SHP77 (cell line): ENCODE measurements at regions not wholly inside any gene's neighbourhood (a gene's known extent, or its start where the extent isn't known, plus 50 kb on each side); places are given as distances from the start of the nearest gene placed in this dataset.
"Not testable (repeated sequence)": the region's sequence is repeated elsewhere in the genome, so short reads cannot be mapped to it uniquely, and the experiment has no call there.

ENCODE experiments used
- DNase-seq, 2 experiments: peaks; one replicate each; lab custom pipeline; 2025; lab: John Stamatoyannopoulos, UW

DNA sequence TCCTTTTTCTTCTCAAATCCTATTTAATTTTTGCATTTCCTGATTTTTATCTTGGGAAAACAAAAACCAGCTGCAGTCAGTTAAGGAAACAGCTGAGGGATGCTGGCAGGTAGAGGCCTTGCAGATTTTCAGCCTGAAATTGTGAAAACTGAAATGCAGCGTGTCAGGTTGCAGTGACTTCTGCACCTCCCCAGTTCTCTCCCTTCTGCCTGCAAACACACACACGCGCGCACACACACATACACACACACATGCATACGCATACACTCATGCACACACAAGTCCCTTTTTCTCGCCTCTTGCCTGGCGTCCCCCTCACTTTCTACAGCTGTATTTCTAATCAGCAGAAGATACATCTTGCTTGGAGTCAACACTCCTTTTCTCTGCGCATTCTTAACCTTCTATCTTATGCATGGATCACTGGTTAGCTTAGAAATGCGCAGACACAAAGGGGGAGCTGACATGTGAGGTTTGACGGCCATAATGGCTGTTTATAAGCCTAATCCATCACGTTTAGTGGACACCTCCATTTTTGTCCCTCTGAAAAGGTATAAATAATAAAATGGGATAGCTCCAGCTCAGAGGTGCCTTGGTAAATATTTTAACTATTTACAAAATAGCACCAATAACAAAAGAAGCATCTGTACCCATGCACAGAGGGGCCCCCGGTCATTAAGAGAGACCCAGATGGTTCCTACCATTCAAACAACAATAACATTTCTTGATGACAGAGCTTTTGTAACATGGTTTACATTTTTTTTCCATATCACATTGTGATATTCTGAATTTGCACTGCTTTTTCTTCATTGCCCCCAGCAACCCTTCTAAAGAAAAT, 392.1 kb upstream of the SALL1 start:
- DNase-seq, result no peak

DNA sequence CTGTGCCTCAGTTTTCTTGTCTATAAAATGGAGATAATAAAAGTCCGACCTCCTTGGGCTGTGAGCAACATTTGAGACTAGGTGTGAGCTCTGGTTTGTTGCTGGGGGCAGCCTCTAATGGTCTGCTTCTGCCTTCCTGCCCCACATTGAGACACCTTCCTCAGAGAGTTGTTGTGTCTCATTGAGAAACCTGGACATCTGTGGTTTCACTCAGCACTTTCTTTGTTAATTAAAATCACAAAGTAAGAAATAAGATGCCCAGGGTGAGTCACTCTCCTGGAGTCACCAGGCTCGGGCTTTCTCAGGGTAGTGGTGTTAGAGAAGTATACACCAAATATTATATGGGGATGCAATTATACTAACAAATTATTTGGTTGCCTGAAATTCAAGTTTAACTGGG, 389.2 kb upstream of the SALL1 start:
- DNase-seq, result no peak

DNA sequence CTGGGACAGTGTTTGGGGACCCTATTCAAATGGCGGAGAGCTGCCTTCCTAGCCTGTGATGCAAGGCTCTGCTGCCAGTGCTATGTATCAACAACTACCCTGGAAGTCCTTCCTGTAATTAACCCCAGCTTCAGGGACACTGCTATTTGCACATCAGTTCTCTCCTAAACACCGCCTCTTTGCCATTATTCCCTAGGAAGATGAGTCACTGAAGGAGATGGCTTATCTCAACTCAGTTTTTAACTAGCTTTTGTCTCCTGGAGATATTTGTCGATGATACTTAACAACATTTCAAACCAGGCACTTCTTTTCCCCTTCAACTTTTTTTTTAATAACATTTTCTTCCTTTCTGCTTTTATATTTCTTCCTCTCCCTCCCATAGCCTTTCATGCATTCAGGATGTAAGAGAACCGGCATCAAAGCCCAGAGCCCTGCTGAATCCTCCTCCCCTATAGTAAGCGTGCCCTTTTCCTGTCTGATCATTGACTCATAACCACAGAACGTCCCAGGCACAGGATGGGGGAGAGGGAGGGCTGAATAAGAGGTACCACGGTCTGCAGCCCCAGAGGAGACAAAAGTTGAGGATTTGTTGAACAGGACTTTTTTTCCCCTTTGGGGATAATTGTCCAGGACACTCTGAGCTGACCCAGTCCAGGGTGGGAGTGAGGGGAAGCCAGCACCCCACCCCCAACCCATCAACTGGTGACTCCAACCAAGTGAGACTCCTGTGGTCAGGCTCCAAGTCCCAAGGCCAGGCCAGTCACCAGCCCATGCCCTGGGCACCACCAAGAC, 387.8 kb upstream of the SALL1 start:
- no peak for DNase-seq

DNA sequence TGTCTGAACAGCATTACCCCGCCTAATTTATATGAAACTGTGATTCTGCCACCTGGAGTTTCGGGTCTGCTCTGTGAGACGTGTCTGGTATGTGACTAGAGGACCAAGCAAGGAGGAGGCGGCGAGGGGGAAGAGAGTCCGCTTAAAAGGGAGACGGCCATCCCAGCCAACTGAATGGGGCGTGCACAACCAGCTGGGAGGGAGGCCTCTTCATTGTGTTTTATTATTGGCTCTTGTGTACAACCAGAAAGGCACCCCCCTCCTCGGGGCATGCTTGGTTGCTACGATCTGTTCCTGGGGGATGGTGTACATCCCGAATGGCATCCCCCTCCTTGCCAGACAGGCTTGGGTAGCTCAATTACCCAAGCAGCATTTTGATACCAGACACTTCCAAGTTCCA, 384.5 kb upstream of the SALL1 start:
- DNase-seq, result no peak

DNA sequence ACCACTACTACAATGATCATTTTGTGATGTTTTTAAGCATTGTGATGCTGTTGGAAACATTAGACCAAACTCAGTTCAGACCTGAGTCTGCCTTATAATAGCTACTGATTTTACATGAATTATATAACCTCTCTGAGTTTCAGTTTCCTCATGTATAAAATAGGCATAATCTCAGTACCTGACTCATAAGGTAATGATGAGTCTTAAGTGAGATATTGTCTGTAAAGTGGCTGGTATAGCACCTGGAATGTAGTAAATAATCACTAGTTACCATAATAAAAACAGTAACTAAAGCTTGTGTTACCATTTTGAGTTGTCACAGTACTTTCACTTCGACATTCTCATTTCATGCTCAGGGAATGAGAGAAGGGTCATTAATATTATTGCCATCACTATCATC, 381.5 kb upstream of the SALL1 start:
- no peak for DNase-seq

DNA sequence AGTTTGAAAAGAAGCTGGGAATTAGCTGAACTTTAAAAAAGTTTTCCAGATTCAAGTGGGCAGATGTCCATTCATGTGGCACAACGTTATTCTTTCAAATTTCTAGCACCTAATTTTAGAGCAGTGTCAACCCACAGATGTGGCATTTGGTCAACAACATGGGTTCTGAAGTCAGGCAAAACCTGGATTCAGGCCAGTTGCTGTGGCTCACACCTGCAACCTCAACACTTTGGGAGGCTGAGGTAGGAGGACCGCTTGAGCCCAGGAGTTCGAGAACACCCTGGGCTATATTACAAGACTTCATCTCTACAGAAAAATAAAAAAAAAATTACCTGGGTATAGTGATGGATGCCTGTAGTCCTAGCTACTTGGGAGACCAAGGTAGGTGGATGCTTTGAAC, 380.2 kb upstream of the SALL1 start:
- DNase-seq, result no peak

DNA sequence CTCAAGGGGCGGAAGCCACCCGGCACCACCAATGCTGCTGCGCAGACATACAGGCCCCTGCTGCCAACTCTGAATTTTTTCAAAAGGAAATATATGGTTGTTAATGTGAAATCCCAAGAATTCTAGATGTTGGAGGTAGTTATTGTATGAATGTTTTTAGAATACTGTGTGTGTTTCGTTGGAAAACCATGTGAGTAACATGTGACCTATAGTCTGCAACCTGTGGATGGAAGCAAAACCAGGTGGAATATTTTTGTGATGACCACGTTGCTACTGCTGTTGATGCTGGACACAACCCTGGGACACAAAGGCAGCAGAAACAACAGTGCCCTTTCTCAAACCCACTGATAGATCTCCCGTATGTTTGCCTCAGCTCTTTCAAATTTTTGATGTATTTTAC, 376.3 kb upstream of the SALL1 start:
- no peak for DNase-seq

DNA sequence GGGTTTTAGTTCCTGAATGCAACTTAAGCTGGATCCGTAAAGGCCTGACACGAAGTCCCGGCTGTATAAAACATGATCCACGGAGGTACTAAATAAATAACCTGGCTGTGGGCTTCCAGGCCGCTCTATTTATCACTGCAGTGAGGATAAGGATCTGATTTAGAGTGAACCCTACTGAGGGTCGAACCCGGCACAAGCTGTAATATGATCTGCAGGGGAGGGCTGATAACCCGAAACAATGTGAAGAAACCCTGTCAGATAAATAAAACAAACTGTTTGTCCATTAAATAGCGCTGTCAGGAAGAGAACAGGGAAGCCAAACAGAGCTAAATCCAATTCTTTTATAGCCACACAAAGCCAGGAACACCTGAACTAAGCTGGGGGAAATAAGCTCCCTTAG, 375.6 kb upstream of the SALL1 start:
- no peak for DNase-seq

DNA sequence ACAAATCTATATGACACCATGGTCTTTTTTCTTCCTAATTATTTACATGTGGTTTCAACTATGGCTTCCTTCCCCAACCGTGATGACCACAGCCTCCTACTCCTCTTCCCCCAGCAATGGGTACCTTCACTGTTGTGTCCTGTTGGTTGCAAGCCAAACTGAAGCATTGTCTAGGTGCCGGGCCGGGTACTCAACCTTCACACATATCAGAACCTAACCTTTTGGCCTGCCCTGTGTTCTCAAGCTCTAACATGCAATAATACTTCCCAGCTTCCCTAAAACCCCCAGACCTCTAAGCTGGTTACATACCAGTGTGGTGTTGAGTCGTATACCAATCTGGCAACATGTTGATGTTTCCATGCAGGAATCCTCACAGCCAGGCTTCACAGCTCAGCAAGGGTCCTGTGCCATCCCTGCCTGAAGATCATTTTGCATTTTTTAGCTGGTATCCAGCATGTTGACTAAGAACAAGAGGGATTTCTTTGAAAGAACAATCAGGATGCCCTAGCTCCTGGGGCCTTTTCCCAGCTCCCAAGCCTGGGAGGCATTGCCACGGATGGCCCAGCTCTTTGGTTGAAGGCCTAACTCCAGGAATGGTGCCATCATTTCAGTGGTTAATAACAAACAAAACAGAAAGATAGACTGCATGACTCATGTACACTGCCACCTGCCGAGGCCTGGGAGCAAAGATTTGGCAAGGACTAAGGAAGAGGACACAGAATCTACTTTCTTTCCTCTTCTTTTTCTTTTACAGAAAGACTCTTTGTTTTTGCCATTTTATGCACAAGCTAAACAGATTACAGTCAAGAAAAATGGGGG, 373.7 kb upstream of the SALL1 start:
- no peak for DNase-seq

DNA sequence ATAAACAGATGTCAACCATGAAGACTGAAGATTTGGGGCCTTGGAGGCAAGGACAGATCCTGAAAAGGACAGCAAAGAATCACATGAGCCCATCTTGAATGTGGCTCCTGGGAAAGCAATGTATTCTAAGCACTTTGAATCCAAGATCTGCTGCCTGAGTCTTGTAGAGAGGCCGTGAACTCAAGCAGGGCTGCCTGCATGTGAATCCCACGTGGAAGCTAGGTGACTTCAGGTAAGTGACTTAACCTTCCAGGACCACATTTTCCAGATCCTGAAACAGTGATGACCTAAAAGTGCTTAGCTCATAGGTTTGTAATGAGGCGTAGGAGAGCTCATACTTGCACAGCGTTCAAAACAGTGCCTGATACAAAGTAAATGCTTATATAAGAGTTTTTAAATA, 373.0 kb upstream of the SALL1 start:
- no peak for DNase-seq

DNA sequence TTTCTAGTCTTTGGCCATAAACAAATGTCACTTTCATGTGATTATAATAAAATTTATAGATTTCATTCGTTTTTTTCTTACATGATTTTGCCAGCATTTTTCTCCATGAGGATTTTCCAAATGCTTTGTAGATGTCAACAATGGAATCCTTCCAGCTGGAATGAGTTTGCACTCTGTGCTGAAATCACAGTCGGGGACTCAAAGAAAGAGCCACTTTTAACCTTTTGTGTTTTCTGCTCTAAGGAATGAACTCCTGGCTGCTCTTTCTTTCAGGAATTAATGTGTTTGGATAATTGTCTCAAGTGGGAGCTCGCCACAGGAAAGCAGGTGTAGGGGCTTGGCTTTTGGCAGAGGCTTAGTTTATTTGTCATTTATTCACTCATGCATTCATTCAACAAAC, 372.3 kb upstream of the SALL1 start:
- DNase-seq, result no peak

DNA sequence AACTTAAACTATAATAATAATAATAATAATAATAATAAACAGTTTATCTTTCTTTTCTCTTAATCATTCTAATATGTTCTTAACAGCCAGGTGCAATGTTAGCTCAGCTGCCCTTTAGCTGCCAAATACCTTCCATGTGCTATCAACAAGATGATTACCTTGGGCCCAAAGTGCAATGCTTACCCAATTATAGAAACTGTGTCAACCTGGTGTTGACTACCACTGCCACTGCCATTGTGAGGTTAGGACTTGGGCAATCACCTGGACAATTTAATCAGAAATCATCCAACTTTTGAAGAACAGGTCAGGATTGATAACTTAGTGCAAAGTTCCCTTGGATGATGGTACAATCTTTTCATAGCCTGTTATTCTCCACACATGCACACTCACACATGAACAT, 371.8 kb upstream of the SALL1 start:
- DNase-seq, result no peak

DNA sequence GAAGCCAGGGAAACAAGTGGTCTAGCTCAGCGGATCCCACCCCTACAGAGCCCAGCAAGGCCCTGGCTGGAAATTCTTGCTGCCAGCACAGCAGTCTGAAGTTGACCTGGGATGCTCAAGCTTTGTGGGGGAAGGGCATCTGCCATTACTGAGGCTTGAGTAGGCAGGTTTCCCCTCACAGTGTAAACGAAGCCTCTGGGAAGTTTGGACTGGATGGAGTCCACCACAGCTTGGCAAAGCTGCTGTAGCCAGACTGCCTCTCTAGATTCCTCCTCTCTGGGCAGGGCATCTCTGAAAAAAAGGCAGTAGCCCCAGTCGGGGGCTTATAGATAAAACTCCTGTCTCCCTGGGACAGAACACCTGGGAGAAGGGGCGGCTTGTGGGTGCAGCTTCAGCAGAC, 365.9 kb upstream of the SALL1 start:
- not testable (repeated sequence) for DNase-seq

DNA sequence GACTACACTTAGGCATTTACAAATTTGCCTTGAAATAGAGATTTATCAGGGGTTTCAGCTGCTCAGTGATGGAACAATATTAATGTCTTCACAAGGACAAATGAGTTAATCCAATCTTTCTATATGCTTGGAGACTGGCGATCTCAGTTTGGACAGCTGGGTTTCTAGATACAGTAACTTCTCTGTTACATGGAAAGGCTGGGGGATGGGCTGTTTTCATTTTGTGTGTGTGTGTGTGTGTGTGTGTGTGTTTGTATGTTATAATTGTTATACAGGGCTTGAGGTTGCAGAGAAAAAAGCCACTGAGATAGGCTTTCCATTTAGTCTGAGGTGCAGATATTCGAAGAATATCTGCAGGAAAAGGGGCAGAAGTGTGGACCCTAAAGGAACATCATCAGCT, 359.3 kb upstream of the SALL1 start:
- DNase-seq, result no peak

DNA sequence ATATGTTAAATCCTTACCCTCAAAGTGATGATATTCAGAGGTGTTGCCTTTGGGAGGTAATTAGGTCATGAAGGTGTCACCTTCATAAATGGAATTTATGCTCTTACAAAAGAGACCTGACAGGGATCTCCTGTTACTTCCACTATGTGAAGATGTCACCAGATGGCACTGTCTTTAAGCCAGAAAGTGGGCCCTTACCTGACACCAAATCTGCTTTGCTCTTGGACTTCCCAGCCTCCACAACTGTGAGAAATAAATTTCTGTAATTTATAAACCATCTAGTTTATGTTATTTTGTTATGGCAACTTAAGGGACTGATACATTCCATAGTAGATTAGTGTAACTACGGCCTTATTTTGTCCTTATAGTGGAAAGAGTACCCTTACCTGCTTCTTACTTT, 358.3 kb upstream of the SALL1 start:
- DNase-seq, result no peak

DNA sequence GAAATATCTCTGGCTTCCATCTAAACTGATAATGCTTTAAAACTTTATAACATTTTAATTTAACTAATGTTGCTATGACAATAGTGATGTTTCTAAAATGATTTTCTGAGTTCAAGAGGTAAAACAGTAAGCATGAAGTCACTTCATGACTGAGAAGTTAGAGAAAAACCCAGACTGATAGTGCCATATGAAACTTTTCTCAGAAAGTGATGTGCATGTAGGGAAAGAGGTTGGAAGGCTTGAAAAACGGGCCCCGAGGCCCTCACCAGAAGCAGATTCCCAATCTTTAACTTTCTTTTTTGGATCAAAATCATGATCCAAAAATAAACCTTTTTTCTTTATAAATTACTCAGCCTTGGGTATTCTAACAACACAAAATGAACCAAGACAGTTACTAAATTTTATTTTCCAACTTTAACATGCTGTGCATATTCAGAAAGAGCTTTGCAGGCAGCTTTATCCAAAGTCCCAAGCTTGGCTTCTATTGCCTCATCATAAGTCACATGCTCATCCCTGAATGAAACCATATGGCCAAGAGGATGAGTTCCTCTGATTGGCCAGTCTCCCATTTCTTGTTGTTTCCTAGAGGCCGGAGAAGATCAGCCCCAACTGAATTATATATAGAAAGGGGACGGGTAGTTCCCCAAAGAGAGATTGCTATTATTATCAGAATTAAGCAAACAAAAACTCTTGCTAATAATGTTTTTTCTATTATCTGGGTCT, 357.6 kb upstream of the SALL1 start:
- DNase-seq, result no peak

DNA sequence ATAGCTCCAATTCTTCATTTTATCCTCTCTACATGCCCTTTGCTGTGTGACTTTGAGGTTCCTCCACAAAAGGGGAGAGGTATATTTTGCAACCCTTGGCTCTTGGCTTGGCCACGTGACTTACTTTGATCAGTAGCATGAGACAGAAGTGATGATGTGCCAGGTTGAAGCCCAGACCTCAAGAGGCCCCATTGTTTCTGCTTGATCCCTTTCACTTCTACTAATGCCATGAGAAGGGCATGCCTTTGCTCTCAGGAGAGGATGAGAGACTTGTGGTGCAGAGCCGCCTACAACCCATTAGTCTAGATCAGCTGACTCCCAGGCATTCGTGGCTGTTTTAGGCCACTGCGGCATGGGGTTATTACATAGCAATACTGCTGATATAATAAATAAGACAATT, 356.2 kb upstream of the SALL1 start:
- DNase-seq, result no peak

DNA sequence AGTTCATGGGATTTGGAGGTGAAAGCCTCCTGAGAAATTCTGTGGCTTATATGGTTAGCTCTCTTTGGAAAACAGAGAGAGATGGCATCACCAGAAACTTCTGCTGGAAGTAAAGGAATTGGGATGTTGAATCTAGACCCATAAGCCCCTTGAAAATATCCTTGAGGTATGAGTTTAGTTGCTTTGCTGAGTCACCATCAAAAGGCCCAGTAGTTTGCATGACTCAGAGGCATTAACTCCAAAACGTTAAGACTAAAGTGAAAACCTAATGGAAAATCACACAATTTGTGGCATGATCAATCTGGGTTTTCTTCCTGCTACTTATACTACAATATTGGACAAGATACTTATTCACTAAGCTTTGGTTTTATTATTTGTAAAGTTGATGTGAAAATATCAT, 349.2 kb upstream of the SALL1 start:
- DNase-seq, result no peak

DNA sequence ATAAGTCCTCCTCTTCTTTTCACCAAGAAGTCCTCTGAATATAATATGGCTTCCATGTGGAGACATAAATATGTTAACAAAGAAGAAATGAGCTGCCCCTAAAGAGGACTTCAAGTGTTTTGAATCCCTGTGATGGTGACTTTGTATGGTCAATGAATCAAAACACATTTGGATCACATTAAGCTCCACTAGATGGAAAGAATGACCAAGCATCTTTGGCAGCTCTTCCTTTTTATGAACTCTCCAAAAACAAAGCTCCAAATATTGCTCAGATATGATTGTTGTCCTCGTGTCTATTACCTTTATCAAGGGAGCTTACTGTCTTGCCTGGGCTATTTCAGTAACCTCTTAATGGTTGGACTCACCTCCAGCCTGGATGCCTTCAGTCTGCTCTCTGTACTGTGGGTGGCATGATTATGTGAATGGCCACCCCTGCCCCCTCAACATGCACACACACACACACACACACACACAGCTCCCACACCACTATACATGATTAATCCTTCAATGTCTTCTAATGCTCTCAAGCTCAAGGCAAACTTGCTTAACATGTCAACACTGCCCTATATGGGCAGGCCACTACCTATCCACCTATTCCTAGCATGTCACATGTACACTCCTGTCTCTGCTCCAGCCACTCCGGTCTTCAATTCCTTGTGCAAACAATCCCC, 346.6 kb upstream of the SALL1 start:
- no peak for DNase-seq

DNA sequence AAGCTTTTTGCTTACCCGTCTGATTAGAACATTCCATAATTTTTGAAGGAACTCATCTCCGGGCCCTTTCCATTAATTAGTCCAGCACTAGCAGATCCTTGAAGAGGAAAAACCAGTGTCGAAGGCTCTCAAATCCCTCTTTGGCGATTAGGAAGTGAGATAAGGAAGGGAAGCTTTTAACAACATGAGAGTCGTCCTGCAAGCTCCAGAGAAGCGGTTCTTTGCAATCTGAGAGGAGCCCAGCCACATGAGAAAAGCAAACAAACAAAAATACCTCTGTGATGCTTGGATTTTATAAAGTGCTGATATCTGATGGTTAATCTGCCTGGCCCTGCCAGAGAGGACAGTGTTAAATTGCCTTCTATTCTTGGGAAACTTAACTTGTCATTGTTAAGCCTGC, 339.8 kb upstream of the SALL1 start:
- DNase-seq, result no peak

DNA sequence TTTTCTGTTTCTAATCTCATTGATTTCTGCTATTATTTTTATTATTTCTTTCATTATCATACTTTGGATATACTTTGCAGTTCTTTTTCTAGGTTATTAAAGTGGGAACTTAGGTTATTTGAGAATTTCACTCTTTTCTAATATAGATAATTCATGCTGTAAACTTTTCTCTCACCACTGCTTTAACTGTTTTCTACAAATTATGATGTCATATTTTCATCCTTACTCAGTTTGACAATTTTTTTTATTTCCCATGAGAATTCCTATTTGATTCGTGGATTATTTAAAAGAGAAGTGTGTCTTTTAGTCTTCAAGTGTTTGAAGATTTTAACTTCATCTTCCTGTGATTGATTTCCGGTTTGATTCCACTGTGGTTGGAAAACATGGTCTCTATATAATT, 336.8 kb upstream of the SALL1 start:
- DNase-seq, result no peak
